ENCODE measurements at regions not wholly inside any gene's neighbourhood (a gene's known extent, or its start where the extent isn't known, plus 50 kb on each side); places are given as distances from the start of the nearest gene placed in this dataset.

DNA sequence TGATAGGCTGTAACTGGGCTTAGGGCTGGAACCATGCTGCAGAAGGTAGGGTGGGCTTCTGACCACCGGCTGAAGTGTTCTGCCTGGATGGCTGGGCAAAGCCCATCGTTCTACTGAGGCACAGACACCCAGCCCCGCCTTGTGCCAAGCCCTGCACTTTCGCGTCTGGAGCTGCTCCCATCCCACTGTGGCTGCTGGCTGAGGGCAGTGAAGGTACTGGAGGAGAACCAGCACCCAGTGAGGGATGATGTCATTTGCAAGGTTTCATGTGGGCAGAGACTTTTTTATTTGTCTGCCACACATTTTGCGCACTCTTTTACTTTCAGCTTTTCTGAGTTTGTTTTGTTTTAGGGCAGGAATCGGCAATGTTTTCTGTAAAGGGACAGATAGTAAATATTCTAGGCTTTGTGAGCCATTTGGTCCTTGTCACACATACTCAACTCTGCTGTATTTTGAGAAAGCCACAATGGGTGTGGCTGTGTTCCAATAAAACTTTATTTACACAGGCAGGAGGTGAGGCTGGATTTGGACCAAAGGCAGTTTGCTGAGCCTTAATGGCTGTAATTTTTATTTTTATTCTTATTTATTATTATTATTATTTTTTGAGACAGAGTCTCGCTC lies 85.6 kb downstream of the ASB1 start:
- DNase-seq (ENCODE audit: low read depth in 1 of 2, low spot score in 1 of 2) (no peak), FAIRE-seq (no peak), ATAC-seq (no peak)
- CTCF ChIA-PET, result interaction anchor here (0.8 to 4.3 kb wide), 8 partner anchors 12 to 436 kb away, joined by 3 to 22 read pairs (median 4); no protein-coding TSS in a partner anchor
- peaks cover 21% of the 10 kb centered on the region for H3K9me3 ChIP-seq
- H3K4me2 ChIP-seq, result no peak overlapping the region
- POLR2A ChIA-PET, result no interaction called here
- TF ChIP-seq TP53 (CRISPR knock-in tag; IDR thresholded peaks at IDR 0.05) (no peak), KDM5A (IDR thresholded peaks at IDR 0.05) (no peak), CBX8 (IDR thresholded peaks at IDR 0.05) (no peak), NR3C1 (IDR thresholded peaks at IDR 0.05) (no peak), RFX5 (IDR thresholded peaks at IDR 0.05) (no peak), CHD4 (IDR thresholded peaks at IDR 0.05; ENCODE audit: borderline replicate concordance) (no peak), BHLHE40 (IDR thresholded peaks at IDR 0.05; ENCODE audit: low read depth, low read length) (no peak), ZNF302 (CRISPR knock-in tag; IDR thresholded peaks at IDR 0.05) (no peak), HOXA7 (CRISPR knock-in tag; IDR thresholded peaks at IDR 0.05) (no peak), ZFP36 (IDR thresholded peaks at IDR 0.05; ENCODE audit: borderline replicate concordance, partially characterized antibody) (no peak), JUN (IDR thresholded peaks at IDR 0.05) (no peak), EHMT2 (IDR thresholded peaks at IDR 0.05; ENCODE audit: low read depth) (no peak), SMC3 (IDR thresholded peaks at IDR 0.05) (no peak), RNF2 (IDR thresholded peaks at IDR 0.05; ENCODE audit: borderline replicate concordance, low read depth) (no peak)
- TF ChIP-seq, protein P1, sequence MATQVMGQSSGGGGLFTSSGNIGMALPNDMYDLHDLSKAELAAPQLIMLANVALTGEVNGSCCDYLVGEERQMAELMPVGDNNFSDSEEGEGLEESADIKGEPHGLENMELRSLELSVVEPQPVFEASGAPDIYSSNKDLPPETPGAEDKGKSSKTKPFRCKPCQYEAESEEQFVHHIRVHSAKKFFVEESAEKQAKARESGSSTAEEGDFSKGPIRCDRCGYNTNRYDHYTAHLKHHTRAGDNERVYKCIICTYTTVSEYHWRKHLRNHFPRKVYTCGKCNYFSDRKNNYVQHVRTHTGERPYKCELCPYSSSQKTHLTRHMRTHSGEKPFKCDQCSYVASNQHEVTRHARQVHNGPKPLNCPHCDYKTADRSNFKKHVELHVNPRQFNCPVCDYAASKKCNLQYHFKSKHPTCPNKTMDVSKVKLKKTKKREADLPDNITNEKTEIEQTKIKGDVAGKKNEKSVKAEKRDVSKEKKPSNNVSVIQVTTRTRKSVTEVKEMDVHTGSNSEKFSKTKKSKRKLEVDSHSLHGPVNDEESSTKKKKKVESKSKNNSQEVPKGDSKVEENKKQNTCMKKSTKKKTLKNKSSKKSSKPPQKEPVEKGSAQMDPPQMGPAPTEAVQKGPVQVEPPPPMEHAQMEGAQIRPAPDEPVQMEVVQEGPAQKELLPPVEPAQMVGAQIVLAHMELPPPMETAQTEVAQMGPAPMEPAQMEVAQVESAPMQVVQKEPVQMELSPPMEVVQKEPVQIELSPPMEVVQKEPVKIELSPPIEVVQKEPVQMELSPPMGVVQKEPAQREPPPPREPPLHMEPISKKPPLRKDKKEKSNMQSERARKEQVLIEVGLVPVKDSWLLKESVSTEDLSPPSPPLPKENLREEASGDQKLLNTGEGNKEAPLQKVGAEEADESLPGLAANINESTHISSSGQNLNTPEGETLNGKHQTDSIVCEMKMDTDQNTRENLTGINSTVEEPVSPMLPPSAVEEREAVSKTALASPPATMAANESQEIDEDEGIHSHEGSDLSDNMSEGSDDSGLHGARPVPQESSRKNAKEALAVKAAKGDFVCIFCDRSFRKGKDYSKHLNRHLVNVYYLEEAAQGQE (IDR thresholded peaks at IDR 0.05), result no peak
- TF ChIP-seq, protein P2, sequence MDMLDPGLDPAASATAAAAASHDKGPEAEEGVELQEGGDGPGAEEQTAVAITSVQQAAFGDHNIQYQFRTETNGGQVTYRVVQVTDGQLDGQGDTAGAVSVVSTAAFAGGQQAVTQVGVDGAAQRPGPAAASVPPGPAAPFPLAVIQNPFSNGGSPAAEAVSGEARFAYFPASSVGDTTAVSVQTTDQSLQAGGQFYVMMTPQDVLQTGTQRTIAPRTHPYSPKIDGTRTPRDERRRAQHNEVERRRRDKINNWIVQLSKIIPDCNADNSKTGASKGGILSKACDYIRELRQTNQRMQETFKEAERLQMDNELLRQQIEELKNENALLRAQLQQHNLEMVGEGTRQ (IDR thresholded peaks at IDR 0.05), result no peak
- TF ChIP-seq, protein P3, sequence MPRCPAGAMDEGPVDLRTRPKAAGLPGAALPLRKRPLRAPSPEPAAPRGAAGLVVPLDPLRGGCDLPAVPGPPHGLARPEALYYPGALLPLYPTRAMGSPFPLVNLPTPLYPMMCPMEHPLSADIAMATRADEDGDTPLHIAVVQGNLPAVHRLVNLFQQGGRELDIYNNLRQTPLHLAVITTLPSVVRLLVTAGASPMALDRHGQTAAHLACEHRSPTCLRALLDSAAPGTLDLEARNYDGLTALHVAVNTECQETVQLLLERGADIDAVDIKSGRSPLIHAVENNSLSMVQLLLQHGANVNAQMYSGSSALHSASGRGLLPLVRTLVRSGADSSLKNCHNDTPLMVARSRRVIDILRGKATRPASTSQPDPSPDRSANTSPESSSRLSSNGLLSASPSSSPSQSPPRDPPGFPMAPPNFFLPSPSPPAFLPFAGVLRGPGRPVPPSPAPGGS (IDR thresholded peaks at IDR 0.05), result no peak
- TF ChIP-seq, protein P4, sequence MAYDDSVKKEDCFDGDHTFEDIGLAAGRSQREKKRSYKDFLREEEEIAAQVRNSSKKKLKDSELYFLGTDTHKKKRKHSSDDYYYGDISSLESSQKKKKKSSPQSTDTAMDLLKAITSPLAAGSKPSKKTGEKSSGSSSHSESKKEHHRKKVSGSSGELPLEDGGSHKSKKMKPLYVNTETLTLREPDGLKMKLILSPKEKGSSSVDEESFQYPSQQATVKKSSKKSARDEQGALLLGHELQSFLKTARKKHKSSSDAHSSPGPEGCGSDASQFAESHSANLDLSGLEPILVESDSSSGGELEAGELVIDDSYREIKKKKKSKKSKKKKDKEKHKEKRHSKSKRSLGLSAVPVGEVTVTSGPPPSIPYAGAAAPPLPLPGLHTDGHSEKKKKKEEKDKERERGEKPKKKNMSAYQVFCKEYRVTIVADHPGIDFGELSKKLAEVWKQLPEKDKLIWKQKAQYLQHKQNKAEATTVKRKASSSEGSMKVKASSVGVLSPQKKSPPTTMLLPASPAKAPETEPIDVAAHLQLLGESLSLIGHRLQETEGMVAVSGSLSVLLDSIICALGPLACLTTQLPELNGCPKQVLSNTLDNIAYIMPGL (CRISPR knock-in tag; IDR thresholded peaks at IDR 0.05; ENCODE audit: borderline replicate concordance), result no peak
- 0 out of 6 replicates have a peak overlapping the region, but pooled peaks of 1 of the 2 experiments have one; percentile 29 for H3K27ac ChIP-seq
- H3K4me1 ChIP-seq, result peaks cover 16% of the 10 kb centered on the region
- H3K4me3 ChIP-seq, result no peak overlapping the region
- 85% methylated on average over 7 of the region's 8 CpGs for WGBS (ENCODE audit: missing lambda C conversion rate)

DNA sequence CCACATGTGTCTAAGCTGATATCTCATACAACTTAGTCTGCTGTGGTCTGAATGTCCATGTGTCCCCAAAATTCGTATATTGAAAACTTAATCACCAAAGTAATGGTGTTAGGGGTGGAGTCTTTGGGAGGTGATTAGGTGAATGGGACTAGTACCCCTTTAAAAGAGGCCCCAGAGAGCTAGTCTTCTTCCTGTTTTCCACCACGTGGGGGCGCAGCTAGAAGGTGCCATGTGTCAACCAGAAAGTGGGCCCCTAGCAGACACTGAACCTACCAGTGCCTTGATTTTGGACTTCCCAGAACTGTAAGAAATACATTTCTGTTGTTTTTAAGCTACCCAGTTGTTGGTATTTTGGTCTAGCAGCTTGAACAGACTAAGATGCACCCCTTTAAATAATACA lies 86.6 kb downstream of the ASB1 start:
- peaks cover 16% of the 10 kb centered on the region for H3K4me1 ChIP-seq
- no peak overlapping the region for H3K4me2 ChIP-seq
- no peak overlapping the region for H3K4me3 ChIP-seq
- ChIA-PET POLR2A (no interaction called here), CTCF (interaction anchor here (0.8 to 4.3 kb wide), 18 partner anchors 8 to 435 kb away, joined by 3 to 22 read pairs (median 3); no protein-coding TSS in a partner anchor)
- peaks cover 31% of the 10 kb centered on the region for H3K9me3 ChIP-seq
- DNase-seq (ENCODE audit: low read depth in 1 of 2, low spot score in 1 of 2) (peak; percentile 46 to 64), ATAC-seq (peak; percentile 52 to 84; a peak in 3 of 6 replicates), FAIRE-seq (no peak)
- WGBS (ENCODE audit: missing lambda C conversion rate), result 5% methylated on average over 3 of the region's 3 CpGs
- no peak overlapping the region for H3K27ac ChIP-seq
- no peak for TF ChIP-seq NPAS2 (CRISPR knock-in tag; IDR thresholded peaks at IDR 0.05; ENCODE audit: borderline replicate concordance)
- TF ChIP-seq KDM5A (IDR thresholded peaks at IDR 0.05), result no peak
- peak; percentile 64 for TF ChIP-seq SMC3 (IDR thresholded peaks at IDR 0.05)
- TF ChIP-seq, protein P1 (IDR thresholded peaks at IDR 0.05), result no peak
- no peak for TF ChIP-seq ZSCAN20 (CRISPR knock-in tag; IDR thresholded peaks at IDR 0.05)
- TF ChIP-seq, protein P5, sequence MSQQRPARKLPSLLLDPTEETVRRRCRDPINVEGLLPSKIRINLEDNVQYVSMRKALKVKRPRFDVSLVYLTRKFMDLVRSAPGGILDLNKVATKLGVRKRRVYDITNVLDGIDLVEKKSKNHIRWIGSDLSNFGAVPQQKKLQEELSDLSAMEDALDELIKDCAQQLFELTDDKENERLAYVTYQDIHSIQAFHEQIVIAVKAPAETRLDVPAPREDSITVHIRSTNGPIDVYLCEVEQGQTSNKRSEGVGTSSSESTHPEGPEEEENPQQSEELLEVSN (IDR thresholded peaks at IDR 0.05; ENCODE audit: borderline replicate concordance, low read depth), result no peak
- TF ChIP-seq, protein P6, sequence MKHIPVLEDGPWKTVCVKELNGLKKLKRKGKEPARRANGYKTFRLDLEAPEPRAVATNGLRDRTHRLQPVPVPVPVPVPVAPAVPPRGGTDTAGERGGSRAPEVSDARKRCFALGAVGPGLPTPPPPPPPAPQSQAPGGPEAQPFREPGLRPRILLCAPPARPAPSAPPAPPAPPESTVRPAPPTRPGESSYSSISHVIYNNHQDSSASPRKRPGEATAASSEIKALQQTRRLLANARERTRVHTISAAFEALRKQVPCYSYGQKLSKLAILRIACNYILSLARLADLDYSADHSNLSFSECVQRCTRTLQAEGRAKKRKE (CRISPR knock-in tag; IDR thresholded peaks at IDR 0.05; ENCODE audit: low read depth), result no peak
- TF ChIP-seq PHF8 (IDR thresholded peaks at IDR 0.05; ENCODE audit: borderline replicate concordance, low read depth), result no peak

Measured in A549 (cell line).